GM21825 (cell line): ENCODE measurements at regions not wholly inside any gene's neighbourhood (a gene's known extent, or its start where the extent isn't known, plus 50 kb on each side); places are given as distances from the start of the nearest gene placed in this dataset.

Experiments used
- ATAC-seq: cut with Tn5 transposase; IDR thresholded peaks from one replicate; pipeline ENCODE4 v1.9.1; 2021; ENCODE audit warnings: mild to moderate bottlenecking, moderate library complexity; ENCODE audit not compliant: unreplicated experiment

DNA sequence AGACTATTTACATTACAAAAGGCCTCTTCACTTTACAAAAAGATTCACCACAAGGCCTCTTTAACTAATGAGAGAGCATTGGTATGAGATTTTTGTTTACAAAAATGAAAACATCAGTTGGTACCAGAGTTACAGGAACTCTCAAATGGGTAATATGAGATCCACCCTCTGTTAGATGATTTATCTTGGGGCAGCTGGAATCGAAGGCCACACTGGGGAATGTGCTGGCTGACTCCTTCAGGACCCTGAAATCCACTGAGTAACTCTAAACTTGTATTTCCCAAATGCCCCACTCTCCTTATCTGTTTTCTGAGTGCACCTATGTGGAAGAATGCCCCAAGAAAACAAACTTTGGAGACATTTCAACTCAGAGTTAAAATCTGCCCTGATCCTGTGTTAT lies 232.9 kb upstream of the F9 start:
- ATAC-seq: no peak

DNA sequence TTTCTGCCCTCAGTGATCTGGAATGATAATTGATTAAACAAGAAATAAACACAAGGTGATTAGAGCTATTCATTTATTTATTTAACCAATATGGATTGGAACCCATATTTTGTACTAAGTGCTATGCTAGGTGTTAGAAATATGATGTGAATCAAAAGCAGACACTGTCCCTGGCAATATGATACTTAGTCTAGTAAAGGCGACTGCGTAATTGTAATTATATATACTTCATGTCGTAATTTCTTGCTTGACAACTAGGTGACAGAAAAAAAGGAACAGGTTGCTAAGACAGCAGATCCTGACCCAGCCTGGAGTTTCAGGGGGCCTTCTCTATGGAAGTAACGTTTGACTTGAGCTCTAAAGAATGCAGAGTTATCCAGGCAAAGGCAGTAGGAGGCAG lies 236.5 kb upstream of the F9 start:
- ATAC-seq: no peak

DNA sequence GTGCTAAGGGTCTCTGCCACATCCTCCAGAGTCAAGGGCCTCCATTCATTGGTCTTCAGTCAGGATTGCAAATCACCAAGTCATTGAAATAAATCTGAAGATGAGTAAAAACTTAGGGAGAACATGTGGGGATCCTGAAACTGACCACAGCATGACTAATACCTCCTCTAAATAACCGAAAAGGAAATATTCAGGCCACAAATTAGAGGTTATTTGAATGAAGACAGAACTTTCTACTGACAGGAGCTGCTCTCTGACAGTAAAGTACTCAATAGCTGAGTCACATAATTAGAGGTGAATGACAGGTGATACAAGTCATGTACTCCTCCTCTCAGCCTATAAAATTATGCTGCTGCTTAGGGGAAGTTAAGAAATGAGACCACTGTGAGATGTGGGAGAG lies 240.2 kb upstream of the F9 start:
- ATAC-seq: no peak

DNA sequence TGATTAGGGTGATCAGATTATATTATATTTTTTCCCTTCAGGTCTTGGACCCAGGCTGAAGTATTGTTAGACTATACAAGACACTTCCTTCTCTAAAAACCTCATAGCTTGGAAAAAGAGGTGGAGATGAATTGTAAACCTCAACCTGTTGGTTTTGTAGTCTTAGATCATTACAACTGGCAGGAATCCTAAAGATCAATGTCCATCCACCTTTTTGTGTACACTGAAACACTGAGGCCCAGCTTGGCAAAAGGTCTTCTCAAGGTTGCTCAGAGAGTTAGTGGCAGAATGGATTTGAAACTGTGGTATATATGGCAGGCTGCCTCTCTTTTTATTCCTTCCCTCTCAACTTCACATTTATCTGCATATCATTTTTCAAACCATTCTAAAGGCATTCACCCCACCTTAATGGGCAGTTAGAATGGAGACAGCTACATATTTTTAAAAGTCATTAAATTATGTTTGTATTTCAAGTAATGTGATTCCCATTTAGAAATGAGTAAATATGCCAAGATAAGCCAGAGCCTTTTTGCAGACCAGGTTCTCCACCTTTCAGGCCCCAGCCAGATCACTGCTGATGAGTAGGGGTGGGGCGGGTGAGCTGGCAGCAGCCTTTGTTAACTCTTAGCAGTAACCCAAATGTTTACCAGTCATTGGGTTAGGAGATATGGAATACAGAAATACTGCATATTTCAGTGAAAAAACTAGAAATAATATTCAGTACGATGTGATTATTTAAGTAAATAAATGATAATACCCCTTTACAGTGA lies 243.2 kb upstream of the F9 start:
- ATAC-seq: no peak

DNA sequence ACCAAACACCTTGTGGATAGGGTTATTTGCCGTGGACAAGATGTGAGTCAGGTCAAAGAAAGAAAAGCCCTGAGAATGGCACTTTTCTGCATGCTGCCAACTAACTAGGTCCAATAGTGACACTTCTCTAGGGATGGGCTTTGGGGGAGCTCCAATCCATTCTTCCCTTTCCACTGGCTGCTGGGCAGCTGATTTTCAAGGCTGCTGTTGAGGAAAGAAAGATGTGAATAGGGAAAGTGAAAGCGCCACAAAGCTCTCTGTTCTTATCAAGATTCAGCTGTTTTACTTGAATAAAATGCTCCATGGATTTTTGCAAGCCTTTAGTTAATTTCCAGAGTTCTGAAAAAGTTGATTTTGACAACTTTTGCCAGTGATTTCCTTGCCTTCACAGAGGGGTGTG lies 244.2 kb upstream of the F9 start:
- ATAC-seq: no peak

DNA sequence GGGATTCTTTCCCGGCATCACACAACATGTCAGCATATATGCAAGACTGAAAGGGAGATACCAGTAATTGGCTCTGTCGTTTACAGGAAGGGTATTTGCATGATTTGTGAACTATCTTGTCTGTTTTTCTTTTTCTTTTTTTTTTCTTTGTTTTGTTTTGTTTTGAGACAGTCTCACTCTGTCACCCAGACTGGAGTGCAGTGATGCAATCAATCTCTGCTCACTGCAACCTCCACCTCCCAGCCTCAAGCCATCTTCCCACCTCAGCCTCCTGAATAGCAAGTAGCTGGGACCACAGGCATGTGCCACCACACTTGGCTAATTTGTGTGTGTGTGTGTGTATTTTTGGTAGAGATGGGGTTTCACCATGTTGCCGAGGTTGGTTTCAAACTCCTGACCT lies 262.7 kb upstream of the F9 start:
- no peak for ATAC-seq

DNA sequence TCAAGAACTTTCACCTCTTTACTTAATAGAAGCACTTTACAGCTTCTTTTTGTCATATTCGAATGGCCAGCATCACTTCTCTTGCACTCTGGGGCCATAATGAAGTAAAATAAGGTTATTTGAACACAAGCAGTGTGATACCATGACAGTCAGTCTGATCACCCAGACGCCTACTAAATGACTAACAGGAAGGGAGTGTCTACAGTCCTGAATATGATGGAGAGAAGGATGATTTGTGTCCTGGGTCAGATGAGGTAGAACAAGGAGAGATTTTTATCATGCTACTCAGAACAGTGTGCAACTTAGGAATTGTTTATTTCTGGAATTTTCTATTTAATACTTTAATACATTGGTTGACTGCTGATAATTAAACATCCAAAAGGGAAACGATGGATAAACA lies 284.2 kb upstream of the F9 start:
- ATAC-seq: no peak

DNA sequence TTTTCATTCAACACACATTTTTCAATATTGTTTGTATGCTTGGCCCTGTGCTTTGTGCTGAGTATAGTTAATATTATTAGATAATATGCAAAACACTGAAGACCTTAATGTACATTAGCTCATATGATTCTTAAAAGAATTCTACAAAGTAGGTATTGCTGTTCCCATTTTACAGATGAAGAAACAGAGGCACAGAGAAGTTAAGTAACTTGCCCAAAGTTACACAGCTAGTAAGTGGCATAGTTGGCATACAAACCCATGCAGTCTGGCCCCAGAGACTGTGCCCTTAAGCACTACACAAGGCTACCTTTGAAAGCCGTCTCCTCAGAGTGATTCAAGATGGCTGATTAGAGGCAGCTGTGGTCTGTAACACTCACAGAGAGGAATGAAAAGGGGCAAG lies 293.4 kb upstream of the F9 start:
- ATAC-seq: no peak

DNA sequence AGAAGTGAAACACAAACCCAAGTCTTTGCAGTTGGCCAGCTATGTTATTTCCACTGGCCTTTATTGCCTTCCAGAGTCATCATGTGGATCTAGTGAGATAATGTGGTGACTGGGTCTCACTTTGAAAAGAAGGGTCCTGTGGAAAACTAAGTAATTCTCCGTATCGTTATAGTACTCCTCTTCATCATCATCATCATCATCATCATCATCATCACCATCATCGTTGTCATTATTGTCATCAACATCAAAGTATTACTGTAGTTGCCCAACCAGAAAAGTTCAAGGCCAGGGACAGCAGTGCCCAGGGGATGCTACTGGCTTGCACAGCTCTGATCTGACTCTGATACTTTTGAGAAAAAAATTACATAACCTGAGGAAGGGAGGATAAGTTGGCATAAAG lies 295.6 kb upstream of the F9 start:
- ATAC-seq: no peak

DNA sequence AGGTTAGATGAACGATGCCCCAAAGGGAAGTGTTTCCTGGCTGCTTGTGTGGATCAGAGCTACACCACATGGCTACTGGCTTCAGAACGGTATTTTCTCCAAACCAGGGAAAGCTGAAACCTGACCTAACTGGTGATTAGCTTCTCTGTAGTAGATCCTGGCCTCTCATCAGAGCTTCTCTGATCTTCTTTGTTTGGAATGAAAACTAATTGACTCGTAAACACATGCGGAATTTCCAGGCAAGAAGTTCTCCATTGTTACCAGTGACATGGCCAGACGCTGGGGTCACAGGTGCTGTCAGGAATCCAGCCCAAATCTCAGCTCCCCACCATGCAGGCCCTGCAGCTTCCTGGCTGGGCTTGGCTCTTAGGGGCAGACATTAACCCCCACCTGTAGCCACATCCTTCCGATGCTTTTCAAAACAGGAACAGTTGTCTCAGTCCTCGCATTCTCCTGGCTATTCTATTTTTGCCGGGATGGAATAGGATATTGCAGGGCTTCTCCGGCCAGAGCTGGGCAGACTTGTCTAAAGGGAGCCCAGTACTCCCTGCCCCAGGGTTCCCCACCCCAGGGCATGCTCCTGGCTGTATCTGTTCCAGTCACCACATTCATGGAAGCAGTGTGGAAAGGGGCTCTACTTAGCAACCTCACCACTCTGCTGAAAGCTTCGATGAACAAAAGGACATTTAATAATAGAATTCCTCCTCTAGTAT lies 305.4 kb upstream of the F9 start:
- ATAC-seq: no peak

DNA sequence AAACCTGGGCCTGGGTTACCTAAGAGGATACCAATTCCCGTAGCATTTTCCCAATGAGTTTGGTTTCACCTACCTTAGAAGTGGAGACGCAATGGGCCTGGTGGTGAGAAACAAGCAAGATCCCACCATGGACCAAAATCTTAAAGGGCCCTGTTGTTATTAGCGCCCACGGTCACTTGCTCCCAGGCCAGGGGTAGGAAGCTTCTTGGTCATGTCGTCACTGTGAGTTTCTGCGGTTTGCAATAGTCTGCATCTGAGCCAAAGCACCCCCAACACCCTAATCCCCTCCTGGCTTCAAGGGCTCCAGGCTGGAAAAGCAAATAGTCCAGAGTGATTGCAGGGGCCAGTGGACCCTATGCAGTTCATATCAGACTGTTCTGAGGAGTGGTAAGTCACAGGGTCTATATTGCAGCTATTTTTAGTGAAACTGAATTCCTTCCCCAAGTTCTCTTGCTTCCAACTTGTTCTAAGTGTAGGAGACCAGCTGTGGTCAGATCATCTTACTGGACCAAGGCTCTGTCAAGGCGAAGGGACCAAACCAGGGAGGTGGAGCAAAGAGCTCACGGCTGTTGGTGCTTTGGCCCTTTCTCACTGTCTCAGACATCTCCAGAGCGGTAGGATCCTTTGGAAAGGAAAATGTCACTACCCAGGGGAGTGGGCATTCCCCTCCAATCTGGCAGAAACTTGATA lies 307.9 kb upstream of the F9 start:
- ATAC-seq: no peak

DNA sequence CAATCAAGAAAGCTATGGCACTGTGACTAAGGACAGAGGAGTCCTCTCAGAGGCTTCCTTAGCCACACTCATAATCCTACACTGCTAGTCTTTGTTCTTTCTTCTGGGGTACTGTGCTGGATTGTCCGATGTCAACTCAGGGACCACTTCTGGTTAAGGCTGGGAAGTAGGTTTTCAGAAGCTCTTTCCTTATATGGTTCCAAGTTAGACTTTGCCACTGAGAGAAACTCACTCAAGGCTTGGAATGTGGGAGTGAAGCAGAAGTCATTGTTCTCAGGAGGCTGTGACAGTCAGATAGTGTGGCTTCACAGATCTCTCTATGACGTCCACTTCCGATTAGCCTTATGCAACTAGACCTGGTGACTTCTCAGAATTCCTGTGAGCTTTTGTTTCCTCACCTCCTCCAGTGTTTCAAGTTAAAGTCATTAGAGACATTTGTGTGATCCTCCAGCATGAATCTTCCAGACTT lies 317.3 kb upstream of the F9 start:
- no peak for ATAC-seq

DNA sequence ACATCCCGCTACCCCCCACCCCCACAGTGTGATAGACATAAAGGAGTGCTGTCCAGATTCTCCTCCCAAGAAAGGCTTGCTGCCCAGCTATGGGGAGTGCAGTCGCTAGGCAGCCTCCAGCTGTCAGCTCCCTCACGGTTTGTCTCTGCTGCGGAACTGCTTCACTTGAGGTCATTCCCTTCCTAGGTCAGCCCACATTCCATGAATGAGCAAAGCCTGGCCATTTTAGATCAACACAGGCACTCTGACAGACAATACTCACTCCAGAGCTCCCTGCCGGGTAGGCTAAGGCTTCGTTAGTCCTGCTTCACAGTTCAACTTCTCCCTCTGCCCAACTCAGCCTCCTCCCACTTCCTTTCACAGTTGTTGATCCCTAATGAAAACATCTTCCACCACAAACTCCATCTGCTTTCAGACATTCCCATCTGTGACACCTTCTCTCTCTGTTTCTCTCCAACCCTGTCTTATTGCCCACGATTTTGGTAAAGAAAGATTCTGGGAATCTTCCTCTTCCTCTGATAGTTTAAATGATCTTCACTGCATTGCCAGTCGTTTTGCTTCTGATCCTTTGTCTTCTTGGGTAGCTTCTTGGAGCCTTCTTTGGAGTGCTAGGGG lies 318.9 kb upstream of the F9 start:
- no peak for ATAC-seq

DNA sequence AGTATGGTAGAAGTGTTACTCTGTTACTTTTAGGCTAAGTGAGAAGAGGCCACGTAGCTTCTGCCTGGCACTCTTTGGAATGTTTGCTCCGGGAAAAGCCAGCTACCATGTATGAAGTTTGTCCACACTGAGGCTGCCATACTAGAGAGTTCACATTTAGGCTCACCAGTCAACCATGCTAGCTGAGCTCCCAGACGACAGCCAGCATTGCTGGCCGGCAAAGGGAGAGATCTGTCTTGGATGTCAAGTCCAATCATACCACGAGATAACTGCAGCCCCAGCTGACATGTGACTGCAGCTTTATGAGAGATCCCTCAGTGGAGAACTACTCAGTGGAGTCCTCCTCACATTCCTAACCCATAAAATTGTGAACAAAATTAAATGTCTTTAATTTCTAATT lies 321.2 kb upstream of the F9 start:
- ATAC-seq: no peak

DNA sequence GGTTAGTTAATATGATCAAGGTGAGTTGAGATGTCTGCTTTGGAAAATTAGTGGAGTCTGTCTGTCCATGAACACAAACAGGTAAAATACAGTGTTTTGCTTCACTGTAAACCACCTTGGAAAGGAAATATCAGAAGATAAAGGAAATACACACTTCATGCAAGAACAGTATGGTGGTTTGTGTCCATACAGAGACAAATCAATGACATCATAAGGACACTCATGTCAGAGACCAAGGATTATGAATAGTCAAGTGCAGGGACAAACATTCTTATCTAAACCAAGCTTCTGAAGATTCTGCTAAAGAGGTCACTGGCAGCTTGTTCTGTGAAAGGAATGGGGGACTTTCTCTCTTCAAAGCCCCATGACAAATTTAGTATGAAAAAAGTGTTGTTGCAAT lies 322.9 kb upstream of the F9 start:
- ATAC-seq: no peak

DNA sequence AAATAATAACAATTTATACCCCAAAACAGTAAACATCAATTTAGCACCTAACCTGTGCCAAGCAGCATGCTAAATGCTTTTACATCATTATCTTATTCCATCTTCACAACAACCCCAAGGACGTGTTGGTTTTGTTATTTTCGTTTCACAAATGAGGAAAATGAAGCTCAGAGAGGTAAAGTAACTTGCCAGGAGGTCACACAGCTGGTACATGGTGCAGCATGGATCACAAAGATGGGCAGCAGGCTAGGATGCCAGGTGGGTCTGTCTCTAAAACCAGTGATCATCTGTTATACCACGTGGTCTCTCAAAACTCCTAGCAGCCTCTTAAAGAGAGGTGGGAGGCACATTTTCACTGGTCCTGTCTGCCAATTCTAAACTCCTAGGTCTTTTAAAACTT lies 323.6 kb upstream of the F9 start:
- no peak for ATAC-seq

DNA sequence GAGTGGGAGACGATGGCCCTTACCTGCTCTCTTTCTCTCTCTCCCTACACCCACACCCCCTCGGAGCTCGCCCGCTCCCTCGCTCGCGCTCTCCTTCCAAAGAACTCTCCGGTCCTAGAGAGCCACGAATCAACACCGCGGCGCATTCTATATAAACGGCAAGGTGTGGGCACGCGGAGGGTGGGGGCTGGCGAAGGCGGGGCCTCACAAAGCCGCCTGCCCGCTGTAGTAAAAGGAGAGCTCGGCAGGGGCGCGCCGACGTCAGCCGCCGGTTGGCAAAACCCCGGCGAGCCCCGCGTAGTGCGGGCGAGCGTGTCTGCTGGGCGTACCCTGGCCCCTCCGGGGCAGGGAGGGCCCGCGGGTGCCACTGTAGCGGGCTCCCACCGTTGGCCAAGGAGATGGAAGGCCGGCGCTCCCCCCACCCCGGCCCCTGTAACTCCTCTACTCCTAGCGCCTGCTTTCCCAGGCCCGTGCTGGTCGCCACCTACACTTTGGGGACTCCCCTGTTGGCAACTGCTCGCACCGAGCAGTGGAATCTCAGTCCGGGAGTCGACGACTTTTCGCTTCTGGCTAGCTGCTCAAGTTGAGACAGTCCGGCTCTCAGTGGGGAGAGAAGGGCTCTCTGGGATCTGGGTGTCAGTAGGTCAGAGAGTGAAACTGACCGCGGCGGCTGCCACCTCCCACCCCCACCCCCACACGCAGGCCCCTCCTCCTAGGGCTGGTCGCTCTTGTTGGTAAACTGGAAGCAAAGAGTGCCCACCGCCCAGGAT lies 325.5 kb upstream of the F9 start:
- ATAC-seq: no peak

DNA sequence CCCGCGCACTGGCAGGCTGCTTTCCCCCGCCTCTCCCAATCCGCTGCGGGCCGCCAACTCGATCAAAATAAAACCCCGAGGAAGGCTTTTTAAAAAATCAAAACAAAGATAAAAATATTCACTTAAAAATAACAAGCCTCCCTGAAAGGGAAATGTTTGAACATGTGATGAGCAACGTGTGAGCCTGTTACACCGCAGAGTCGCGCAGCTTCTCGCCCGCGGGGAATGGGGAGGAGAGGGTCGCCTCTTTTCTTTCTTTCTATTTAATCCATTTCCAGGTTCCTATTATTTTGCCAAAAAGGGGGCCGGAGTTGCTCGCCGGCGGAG lies 326.0 kb upstream of the F9 start:
- no peak for ATAC-seq

DNA sequence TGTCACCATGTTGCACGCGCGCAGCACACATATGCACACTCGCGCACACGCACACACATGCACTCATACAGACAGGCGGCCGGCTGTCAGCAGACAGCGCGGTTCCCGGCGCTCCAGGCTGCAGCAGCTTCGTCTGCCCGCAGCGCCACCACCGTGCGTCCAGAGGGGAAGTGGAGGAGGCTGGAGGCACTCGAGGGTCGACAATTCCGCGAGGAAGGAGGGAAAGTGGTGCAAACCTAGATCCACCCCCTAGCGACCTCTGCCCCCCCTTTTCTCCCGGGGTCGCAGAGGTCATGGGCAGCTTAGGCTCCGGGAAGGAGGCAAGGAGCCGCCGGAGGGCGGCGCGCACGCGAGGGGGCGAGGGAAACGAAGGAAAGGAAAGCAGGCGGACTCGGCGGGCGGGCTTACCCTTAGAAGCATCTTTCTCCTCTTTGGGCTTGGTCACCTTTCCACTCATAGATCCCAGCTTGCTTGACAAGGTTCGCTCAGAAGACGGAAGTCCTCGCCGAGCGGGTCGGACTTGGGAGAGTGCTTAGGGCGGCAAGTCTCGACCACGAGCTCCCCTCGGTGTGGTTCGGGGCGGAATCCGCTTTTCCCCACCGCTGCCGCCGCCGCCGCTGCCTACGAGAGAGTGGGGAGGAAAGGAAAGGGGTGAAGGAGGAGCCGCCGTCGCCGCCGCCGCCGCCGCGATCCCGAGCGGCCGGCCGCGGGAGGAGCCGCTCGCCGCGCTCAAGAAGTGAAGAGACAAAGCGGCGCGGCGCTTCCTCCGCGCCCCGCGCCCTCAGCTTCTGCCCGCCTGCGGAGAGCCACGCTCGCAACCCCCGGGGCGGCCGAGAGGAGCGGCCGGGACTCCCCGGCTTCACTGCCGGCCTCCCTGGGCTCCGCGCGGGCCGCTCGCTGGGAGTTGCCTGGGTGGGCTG lies 326.6 kb upstream of the F9 start:
- no peak for ATAC-seq
